Gastrocnemius medialis (tissue), 4 donors: ENCODE measurements at regions not wholly inside any gene's neighbourhood (a gene's known extent, or its start where the extent isn't known, plus 50 kb on each side); places are given as distances from the start of the nearest gene placed in this dataset.
A peak's percentile ranks its signal among the peaks of the same experiment; 100 is the strongest.

Source experiments
- ATAC-seq, 2 donors: fragments of 150-250 bp; one replicate each; pipeline ENCODE4 v1.9.1; 2016
- DNase-seq, 2 donors: peaks; one replicate each; pipeline ENCODE4 v3.0.0-alpha.2; 2019
- H3K27ac ChIP-seq, 4 donors: fragments of 200-600 bp; sonication (generic); 1 replicate in 1 of 4; 2 replicates in 3 of 4; pipeline ENCODE4 v1.5.1; 2016 to 2018; ENCODE audit warnings: mild to moderate bottlenecking in 2 of 4, moderate library complexity in 1 of 4
- H3K27me3 ChIP-seq, 3 donors: fragments of 200-600 bp; sonication (generic) in 2 of 3; 1 replicate in 1 of 3; 2 replicates in 2 of 3; pipeline versions ENCODE4 v1.5.1 to v1.6.0; 2016 to 2019; ENCODE audit warnings: mild to moderate bottlenecking in 1 of 3, moderate library complexity in 1 of 3
- H3K36me3 ChIP-seq, 2 donors: fragments of 200-600 bp; sonication (generic) in 1 of 2; one replicate each; pipeline ENCODE4 v1.5.1; 2017 to 2018
- H3K4me1 ChIP-seq, 2 donors: fragments of 200-600 bp; sonication (generic) in 1 of 2; one replicate each; pipeline ENCODE4 v1.5.1; 2016 to 2017; ENCODE audit warnings: mild to moderate bottlenecking in 2 of 2
- H3K4me3 ChIP-seq, 4 donors: fragments of 200-600 bp; sonication (generic) in 3 of 4; 1 replicate in 1 of 4; 2 replicates in 3 of 4; pipeline ENCODE4 v1.5.1; 2016 to 2019; ENCODE audit warnings: mild to moderate bottlenecking in 2 of 4
- H3K9me3 ChIP-seq, 3 donors: fragments of 200-600 bp; sonication (generic) in 2 of 3; 1 replicate in 1 of 3; 2 replicates in 2 of 3; pipeline ENCODE4 v1.5.1; 2016 to 2019
- CTCF ChIP-seq, 5 experiments: fragments of 450-650 bp in 3 of 5; fragments of 200-600 bp in 2 of 5; sonication (generic) in 2 of 5; IDR thresholded peaks in 4 of 5; conservative IDR thresholded peaks in 1 of 5; 1 replicate in 4 of 5; 2 replicates in 1 of 5; pipeline ENCODE4 v1.5.1; 2016 to 2019; ENCODE audit warnings: antibody characterized with exemption in 5 of 5, mild to moderate bottlenecking in 3 of 5, moderate library complexity in 3 of 5
- POLR2A ChIP-seq, 2 donors: fragments of 450-650 bp; IDR thresholded peaks; one replicate each; pipeline ENCODE4 v1.6.1; 2017; ENCODE audit warnings: antibody characterized with exemption in 2 of 2, mild to moderate bottlenecking in 2 of 2, moderate library complexity in 2 of 2
- in situ Hi-C, 4 donors: fragments of 200-750 bp; cut with MboI; loops; one replicate each; pipeline versions ENCODE4 v1.15.0 to v1.8.0; 2017; ENCODE audit warnings: low sequenced_read_pairs in 4 of 4
- intact Hi-C: fragments of 100-400 bp; cut with DNase I; formaldehyde crosslinking; loops from one replicate; pipeline ENCODE4 v1.15.1; 2023; ENCODE audit warnings: low total_unique reads

GRCh38 chr10:110445871-110446270 is 51.8 kb upstream of the DUSP5 start:
- intact Hi-C loops (no loop called here), in situ Hi-C loops (no loop called here)
- TF ChIP-seq POLR2A (IDR thresholded peaks at IDR 0.05) (no peak), CTCF (IDR thresholded peaks at IDR 0.05 in 4 of 5, conservative IDR thresholded peaks at IDR 0.05 in 1 of 5) (no peak)

GRCh38 chr10:110446277-110446676 is 51.4 kb upstream of the DUSP5 start:
- no peak for ATAC-seq
- intact Hi-C loops, result no loop called here
- H3K4me1 ChIP-seq, result no peaks in the 10 kb centered on the region
- no peak for TF ChIP-seq POLR2A (IDR thresholded peaks at IDR 0.05)
- TF ChIP-seq CTCF (IDR thresholded peaks at IDR 0.05 in 4 of 5, conservative IDR thresholded peaks at IDR 0.05 in 1 of 5), result no peak
- DNase-seq, result no peak
- in situ Hi-C loops, result no loop called here
- no peaks in the 10 kb centered on the region for H3K27me3 ChIP-seq
- no peak overlapping the region for H3K4me3 ChIP-seq
- H3K27ac ChIP-seq, result no peak overlapping the region
- no peaks in the 10 kb centered on the region for H3K9me3 ChIP-seq
- no peaks in the 10 kb centered on the region for H3K36me3 ChIP-seq

More at GRCh38 chr10:110445871-110446270, 51.8 kb upstream of the DUSP5 start:
- H3K36me3 ChIP-seq, result no peaks in the 10 kb centered on the region
- H3K4me3 ChIP-seq, result no peak overlapping the region
- H3K9me3 ChIP-seq, result no peaks in the 10 kb centered on the region
- H3K27me3 ChIP-seq, result no peaks in the 10 kb centered on the region
- DNase-seq, result no peak
- no peaks in the 10 kb centered on the region for H3K4me1 ChIP-seq
- no peak overlapping the region for H3K27ac ChIP-seq
- ATAC-seq, result no peak

- no peak for TF ChIP-seq POLR2A (IDR thresholded peaks at IDR 0.05)
- TF ChIP-seq CTCF (IDR thresholded peaks at IDR 0.05 in 4 of 5, conservative IDR thresholded peaks at IDR 0.05 in 1 of 5), result no peak
- H3K4me1 ChIP-seq, result no peaks in the 10 kb centered on the region
- no peaks in the 10 kb centered on the region for H3K36me3 ChIP-seq
- intact Hi-C loops, result no loop called here
- no peak overlapping the region for H3K4me3 ChIP-seq
- H3K27me3 ChIP-seq, result no peaks in the 10 kb centered on the region
- no peak for ATAC-seq
- no peaks in the 10 kb centered on the region for H3K9me3 ChIP-seq
- H3K27ac ChIP-seq, result no peak overlapping the region
- in situ Hi-C loops, result no loop called here
- peak in 1 of 2 donors; percentile 16 for DNase-seq
Measured at GRCh38 chr10:110446954-110447608, 50.6 kb upstream of the DUSP5 start.

GRCh38 chr10:110447886-110448285 is 49.8 kb upstream of the DUSP5 start:
- Histone ChIP-seq H3K4me3 (no peak overlapping the region), H3K36me3 (no peaks in the 10 kb centered on the region), H3K27me3 (no peaks in the 10 kb centered on the region), H3K27ac (no peak overlapping the region), H3K4me1 (no peaks in the 10 kb centered on the region), H3K9me3 (no peaks in the 10 kb centered on the region)
- intact Hi-C loops, result no loop called here
- ATAC-seq, result no peak
- no peak for DNase-seq
- in situ Hi-C loops, result no loop called here
- no peak for TF ChIP-seq POLR2A (IDR thresholded peaks at IDR 0.05)
